ENCODE measurements at regions not wholly inside any gene's neighbourhood (a gene's known extent, or its start where the extent isn't known, plus 50 kb on each side); places are given as distances from the start of the nearest gene placed in this dataset.

DNA sequence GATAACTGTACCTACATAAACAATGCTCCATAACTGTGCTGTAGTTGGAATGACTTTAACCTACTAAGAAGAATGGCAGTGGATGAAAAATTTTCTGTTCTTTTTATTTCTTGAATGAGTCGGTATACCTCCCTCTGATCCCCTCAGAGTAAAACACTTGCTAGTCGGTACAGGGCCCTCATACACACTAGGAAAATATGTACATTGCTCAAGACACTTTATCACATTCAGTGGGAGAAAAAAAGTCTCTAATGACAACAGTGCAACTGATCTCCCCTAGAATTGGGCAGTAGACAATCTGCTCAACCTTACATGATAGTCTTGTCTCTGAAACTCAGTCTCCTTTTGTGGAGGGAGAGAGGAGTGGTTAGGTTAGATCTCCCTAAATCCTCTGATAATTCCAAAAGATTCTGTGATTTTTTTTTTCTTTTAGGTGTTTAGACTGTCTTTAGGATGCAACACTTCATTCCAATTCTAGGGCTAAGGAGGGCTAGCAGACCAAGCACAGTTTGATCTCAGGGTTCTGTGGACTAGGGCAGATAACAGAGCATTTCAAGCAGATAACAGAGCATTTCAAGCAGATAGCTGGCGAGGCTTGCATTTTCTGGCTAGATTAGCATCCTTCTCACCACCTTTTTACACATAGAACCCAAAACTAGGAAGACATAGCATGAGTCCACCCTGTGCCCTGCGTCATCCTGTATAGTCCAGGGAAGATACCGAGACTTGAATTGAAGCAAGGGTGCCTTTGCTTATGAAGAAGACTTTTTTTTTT is 100.3 kb upstream of the TNFAIP3 start:
- TF ChIP-seq CTCF (IDR thresholded peaks at IDR 0.05) = no peak
- TF ChIP-seq POLR2A (IDR thresholded peaks at IDR 0.05) = no peak

Measured in lower leg skin (tissue), 3 donors.